Hematopoietic multipotent progenitor cell treated with erythropoietin and hydrocortisone succinate and interleukin-3 and kit ligand, for 17 days (in vitro differentiated cells): ENCODE measurements at regions not wholly inside any gene's neighbourhood (a gene's known extent, or its start where the extent isn't known, plus 50 kb on each side); places are given as distances from the start of the nearest gene placed in this dataset.

Experiments used
- DNase-seq: peaks from one replicate; pipeline ENCODE4 v3.0.0-alpha.2; 2015; ENCODE audit warnings: low spot score

GRCh38 chr2:15863494-15864175 is 76.7 kb upstream of the MYCN start:
- DNase-seq = no peak

DNA sequence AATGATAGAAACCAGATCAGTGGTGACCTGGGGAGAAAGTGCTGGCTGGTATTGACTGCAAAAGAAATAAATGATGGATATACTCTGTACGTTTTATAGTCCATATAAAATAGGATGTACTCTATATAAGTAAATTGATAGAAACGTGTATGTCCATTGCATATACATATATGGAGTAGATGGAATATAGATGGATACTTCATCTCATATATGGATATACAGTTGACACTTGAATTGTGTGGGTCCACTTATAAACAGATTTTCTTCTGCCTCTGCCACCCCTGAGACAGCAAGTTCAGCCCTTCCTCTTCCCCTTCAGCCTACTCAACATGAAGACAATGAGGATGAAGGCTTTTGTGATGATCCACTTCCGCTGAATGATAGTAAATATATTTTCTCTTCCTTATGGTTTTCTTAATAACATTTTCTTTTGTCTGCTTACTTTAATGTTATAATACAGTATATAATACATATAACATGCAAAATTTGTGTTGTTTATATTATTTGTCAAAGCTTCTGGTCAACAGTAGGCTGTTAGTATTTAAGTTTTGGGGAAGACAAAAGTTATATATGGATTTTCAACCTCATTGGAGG is 76.1 kb upstream of the MYCN start:
- no peak for DNase-seq

GRCh38 chr2:15865923-15866322 is 74.4 kb upstream of the MYCN start:
- DNase-seq = no peak

GRCh38 chr2:15866563-15867193 is 73.7 kb upstream of the MYCN start:
- no peak for DNase-seq

DNA sequence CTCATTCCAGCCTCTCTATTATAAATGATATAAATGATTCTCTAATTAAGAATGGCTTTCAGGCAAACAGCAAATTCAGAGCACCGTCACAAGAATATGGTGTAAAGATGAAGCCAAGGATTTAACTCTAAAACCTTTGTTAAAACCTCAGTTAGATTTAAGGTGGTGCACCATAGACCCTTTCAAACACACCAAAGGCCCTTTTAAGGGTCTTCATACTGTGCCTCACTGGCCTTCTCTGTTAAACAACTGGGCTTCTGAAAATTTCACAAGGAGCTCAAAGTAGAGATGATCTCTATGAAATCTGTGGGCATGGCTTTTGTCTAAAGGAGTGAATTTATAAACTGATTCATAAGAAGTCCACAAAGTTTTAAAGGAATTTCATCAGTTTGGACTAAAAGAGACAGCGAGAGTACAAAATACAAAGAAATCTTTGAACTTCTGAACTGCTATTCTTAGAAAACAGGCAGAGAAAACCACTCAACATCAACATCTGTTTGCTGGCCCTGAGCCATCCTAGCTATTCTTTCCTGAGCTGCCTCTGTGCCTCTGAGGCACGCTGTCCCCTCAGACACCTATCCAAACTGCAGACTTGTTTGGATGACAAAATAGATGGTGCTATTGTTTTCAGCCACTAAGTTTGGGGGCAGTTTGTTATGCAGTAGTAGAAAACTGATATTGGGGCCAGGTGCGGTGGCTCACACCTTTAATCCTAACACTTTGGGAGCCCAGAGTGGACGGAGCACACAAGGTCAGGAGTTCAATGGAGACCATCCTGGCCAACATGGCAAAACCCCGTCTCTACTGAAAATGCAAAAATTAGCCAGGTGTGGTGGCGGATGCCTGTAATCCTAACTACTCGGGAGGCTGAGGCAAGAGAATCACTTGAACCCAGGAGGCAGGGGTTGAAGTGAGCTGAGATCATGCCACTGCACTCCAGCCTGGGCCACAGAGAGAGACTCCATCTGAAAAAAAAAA is 72.9 kb upstream of the MYCN start:
- DNase-seq = no peak

GRCh38 chr2:15868186-15868585 is 72.2 kb upstream of the MYCN start:
- DNase-seq = no peak

DNA sequence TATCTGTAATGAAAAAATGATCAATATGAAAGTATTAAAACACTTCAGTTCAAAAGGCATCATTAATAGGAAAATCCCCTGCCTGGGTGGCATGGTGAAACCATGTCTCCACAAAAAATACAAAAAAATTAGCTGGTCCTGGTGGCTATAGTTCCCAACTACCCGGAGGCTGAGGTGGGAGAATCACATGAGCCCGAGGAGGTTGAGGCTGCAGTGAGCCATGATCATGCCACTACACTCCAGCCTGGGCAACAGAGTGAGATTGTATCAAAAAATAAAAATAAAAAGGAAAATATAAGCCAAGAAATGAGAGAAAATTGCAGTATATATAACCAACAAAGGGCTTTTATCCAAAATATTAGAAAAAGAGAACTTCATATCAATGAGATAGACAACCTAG is 71.6 kb upstream of the MYCN start:
- no peak for DNase-seq

- DNase-seq = no peak
Measured at GRCh38 chr2:15869396-15869795, 71.0 kb upstream of the MYCN start.

- DNase-seq = no peak
Measured at GRCh38 chr2:15869871-15870270, 70.5 kb upstream of the MYCN start.

- no peak for DNase-seq
Measured at GRCh38 chr2:15870565-15870964, 69.8 kb upstream of the MYCN start.

DNA sequence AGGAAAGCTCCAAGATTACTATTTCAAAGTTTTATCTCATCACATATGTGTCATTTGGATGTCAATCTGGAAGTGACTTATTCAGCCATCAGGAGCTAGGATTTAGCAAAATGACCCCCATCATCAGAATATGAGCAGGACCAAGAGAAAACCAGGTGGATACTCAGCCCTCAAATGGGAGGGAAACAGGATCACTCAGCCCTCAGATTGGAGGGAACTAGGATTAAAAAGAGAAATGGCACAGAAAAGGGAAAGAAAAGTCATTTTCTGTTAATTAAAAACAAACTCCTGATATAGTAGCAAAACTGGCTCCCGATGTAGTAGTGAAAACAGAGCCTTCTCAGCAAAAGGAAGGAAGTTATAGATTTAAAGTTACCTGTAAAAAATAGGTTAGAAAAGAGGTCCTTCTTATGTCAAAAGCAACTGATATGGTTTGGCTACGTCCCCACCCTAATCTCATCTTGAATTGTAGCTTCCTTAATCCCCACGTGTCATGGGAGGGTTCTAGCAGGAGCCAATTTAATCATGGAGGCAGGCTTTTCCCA is 69.0 kb upstream of the MYCN start:
- DNase-seq = no peak

DNA sequence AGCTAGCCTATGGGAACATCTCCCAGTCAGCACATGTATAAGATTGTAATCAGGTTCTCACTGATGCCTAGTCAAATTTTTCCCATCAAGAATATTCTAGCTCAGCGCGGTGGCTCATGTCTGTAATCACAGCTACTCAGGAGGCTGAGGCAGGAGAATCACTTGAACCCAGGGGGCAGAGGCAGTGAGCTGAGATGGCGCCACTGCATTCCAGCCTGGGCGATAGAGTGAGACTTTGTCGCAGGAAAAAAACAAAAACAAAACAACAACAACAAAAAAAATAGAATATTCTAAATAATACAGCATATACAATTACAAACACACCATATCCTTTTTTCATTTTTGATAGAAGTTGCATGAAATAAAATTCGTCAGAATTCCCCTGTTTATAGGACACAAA is 67.5 kb upstream of the MYCN start:
- DNase-seq = no peak

GRCh38 chr2:15874321-15874720 is 66.0 kb upstream of the MYCN start:
- DNase-seq = no peak

DNA sequence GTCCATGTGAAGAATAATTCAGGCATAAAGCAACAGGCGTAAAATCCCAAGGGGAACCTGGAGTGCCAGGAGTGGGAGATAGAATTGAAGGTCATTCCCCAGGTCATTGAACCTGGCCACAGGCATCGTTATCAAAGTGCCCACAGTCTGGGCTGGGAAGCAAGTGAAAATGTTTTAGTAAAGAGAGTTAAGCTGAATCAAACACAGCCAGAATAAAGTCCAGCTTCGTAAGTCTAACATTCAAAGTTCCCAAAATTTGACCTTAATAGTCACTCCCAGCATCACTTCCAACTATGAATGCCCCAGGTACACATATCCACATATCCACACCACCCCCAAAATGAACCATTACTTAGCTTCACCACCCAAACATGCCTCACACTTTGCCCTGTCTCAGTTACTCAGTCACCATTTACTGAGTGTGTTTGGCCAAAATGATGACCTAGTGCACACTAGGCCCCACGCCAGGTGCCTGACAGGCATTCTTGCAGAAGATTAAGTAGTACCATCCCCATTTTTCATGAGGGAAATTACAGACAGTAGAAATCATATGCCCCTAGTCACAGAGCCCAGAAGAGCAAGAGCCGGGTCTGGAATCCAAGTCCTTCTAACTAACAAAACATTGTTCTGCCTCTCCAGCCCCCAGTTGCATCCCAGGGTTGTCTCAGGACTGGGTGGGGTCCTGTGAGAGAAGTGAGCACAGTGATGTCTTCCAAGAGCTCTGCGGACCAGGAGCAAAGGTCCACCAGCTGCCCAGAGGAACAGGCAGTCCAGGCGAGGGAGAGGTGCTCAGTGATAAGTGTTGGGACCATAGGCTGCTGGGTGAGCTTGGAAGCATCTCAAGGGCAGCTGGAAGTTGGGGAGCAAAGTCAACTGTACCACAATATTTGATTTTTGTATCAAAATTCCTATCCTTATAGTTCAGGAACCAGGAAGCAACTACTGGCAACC is 65.2 kb upstream of the MYCN start:
- no peak for DNase-seq

- DNase-seq = no peak
Measured at GRCh38 chr2:15875969-15876705, 64.2 kb upstream of the MYCN start.

DNA sequence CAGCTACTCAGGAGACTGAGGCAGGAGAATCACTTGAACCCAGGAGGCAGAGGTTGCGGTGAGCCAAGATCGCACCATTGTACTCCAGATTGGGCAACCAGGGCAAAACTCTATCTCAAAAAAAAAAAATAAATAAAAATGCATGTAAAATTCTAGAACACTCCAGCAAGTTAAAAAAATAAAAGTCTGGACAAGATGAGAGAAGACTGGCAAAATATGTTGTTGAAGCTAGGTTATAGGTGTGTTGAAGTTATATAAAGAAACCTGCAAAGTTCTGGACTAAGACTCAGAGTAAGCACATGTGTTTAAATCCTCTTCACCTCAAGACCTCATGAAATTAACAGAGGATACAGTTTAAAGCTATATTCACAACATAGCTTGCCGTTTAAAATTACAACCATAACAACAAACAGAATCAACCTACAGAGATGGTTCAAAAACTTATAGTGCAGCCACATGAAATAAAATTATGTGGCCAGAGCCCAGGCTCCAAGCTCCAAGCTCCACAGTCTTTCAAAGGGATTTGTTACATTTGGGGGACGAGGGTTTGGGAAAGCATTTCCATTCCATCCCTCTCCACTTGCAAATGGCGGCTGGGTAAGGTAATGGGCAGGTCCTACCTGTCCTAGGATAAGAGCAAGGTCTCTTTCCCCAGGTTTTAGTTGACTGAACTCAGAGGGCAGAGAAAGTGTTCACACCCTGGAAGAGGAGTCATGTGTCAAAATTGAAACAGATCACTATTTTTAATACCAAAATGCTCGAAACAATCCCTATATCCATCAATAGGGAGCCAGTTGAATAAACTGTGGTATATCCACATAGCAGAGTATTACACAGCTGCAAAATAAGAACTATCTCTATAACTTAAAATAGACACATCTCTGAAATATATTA is 59.9 kb upstream of the MYCN start:
- no peak for DNase-seq

DNA sequence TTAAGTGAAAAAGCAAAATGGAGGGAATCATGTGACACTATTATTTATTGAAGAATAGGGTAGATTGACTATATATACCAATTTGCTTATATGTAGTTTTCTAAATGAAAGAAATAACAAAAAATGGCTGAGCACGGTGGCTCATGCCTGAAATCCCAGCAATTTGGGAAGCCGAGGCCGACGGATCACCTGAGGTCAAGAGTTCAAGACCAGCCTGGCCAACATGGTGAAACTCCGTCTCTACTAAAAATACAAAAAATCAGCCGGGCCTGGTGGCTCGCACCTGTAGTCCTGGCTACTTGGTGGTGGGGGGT is 59.3 kb upstream of the MYCN start:
- DNase-seq = no peak

DNA sequence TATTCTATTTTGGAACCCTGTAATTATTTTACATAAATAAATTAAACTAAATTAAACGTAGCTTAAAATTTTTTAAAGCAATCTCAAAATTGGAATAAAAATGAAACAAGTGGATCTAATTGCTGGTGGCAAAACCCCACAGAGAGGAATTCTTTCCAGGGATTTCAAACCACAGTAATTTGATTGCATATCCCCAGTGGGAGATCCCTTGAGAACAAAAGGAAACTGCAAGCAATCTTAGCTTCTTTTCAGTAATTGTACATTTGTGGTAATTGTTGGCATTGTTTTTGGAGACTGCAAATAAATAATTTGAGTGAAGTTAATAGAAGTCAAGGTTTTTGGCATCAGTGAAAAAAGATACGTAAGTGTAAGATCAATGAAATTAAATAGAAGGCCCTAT is 58.7 kb upstream of the MYCN start:
- no peak for DNase-seq

DNA sequence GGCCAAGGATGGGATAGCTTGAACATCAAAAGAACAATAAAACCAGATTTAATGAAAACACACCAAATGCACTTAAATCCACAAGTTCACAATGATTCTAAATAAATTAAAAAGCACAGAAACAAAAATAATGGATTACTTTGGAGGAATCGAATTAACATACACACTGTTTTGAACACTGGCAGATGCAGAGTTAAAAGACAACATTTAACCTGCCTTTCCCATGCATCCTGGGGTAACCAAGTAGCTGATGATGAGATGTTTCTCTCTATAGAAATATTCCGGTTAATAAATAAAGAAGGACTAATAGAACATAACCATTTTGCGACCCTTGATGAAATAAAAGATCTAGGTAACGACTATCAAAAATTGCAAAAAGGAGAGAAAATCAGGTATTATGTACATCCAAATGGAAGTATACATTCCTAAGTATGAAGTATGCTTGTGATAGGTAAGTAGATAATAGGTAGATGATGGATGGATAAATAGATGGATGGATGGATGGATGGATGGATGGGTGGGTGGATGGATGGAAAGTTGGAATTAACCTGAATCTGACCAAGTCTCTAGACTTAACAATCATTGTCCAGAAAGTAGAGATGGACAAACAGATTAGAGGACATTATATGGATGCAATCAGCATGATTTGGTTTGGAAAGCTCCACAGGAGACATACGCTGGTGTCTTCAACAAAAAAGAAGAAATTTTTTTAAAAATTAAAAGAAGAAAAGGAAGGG is 57.4 kb upstream of the MYCN start:
- DNase-seq = no peak
